Activated CD8-positive, alpha-beta T cell treated with anti-CD3 and anti-CD28 coated beads for 36 hours (primary cell): ENCODE measurements at regions not wholly inside any gene's neighbourhood (a gene's known extent, or its start where the extent isn't known, plus 50 kb on each side); places are given as distances from the start of the nearest gene placed in this dataset.

Experiments used
- ATAC-seq: fragments of 200-7000 bp; cut with Tn5 transposase; one replicate; pipeline ENCODE4 v1.10.0; 2021; ENCODE audit warnings: mild to moderate bottlenecking, moderate library complexity
- CTCF ChIA-PET: fragments of 350-600 bp; sonication (Branson Sonifier 250); formaldehyde crosslinking; loops from one replicate; lab custom pipeline; 2021; ENCODE audit warnings: antibody characterized with exemption; lab: Charles Lee
- POLR2A ChIA-PET: fragments of 350-600 bp; sonication (Branson Sonifier 250); formaldehyde crosslinking; loops from one replicate; lab custom pipeline; 2021; ENCODE audit warnings: antibody characterized with exemption; lab: Charles Lee
- DNase-seq: peaks from one replicate; pipeline ENCODE4 v3.0.0-alpha.2; 2020
- H3K27ac Mint-ChIP-seq: one replicate; pipeline ENCODE4 v1.8.0; 2021; ENCODE audit warnings: mild to moderate bottlenecking, mixed read lengths
- H3K27me3 Mint-ChIP-seq: one replicate; pipeline ENCODE4 v1.8.0; 2021; ENCODE audit warnings: mixed read lengths
- H3K36me3 Mint-ChIP-seq: one replicate; pipeline ENCODE4 v1.8.0; 2021; ENCODE audit warnings: low read depth, mixed read lengths
- H3K4me1 Mint-ChIP-seq: one replicate; pipeline ENCODE4 v1.8.0; 2021; ENCODE audit warnings: low read depth, mixed read lengths
- H3K4me3 Mint-ChIP-seq: one replicate; pipeline ENCODE4 v1.8.0; 2021; ENCODE audit warnings: mild to moderate bottlenecking, moderate library complexity, mixed read lengths
- H3K9me3 Mint-ChIP-seq: one replicate; pipeline ENCODE4 v1.8.0; 2021; ENCODE audit warnings: mixed read lengths
- intact Hi-C: fragments of 100-400 bp; cut with micrococcal nuclease; formaldehyde crosslinking; loops from one replicate; pipeline ENCODE4 v1.10.0; 2022
- TF ChIP-seq, protein P1 (sequence below): fragments of 200-600 bp; IDR thresholded peaks from one replicate; pipeline ENCODE4 v1.8.0; 2022; ENCODE audit warnings: antibody characterized with exemption, mild to moderate bottlenecking

DNA sequence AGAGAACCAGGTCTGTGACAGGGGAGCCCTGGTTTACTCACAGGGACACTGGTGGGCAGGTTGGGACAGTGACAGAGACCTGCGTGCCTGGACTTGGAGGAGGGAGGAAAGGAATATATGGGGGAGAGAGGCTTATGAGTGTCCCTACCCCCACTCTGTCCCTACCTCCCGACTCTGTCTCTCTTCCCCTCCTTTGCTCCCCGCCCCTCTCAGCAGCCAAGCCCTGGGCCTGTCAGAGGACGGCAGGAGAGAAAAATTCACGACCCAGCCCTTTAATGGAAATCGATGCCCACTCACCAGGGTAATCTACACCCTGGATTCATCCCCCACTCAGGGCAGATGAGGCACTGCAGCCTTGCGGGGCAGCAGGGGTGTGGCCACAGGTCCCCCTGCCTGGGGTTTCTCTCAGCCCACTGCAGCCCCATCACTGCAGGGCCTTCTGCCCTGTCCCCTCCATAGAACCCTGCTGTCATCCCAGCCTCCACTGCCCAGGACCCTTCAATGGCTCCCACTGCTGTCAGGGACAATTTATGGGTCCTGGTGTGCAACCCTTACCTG is 135.9 kb upstream of the LINGO1 start:
- Mint-ChIP-seq H3K27ac (no peak overlapping the region), H3K9me3 (no peaks in the 10 kb centered on the region), H3K36me3 (no peaks in the 10 kb centered on the region), H3K27me3 (no peaks in the 10 kb centered on the region), H3K4me3 (no peak overlapping the region), H3K4me1 (no peaks in the 10 kb centered on the region)
- DNase-seq, result no peak
- intact Hi-C loops, result no loop called here
- TF ChIP-seq, protein P1, sequence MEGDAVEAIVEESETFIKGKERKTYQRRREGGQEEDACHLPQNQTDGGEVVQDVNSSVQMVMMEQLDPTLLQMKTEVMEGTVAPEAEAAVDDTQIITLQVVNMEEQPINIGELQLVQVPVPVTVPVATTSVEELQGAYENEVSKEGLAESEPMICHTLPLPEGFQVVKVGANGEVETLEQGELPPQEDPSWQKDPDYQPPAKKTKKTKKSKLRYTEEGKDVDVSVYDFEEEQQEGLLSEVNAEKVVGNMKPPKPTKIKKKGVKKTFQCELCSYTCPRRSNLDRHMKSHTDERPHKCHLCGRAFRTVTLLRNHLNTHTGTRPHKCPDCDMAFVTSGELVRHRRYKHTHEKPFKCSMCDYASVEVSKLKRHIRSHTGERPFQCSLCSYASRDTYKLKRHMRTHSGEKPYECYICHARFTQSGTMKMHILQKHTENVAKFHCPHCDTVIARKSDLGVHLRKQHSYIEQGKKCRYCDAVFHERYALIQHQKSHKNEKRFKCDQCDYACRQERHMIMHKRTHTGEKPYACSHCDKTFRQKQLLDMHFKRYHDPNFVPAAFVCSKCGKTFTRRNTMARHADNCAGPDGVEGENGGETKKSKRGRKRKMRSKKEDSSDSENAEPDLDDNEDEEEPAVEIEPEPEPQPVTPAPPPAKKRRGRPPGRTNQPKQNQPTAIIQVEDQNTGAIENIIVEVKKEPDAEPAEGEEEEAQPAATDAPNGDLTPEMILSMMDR, result no peak
- POLR2A ChIA-PET, result no interaction called here
- CTCF ChIA-PET, result interaction anchor here (1.6 kb wide), 1 partner anchor 52 kb away, joined by 3 read pairs; no protein-coding TSS in a partner anchor
- ATAC-seq, result no peak

DNA sequence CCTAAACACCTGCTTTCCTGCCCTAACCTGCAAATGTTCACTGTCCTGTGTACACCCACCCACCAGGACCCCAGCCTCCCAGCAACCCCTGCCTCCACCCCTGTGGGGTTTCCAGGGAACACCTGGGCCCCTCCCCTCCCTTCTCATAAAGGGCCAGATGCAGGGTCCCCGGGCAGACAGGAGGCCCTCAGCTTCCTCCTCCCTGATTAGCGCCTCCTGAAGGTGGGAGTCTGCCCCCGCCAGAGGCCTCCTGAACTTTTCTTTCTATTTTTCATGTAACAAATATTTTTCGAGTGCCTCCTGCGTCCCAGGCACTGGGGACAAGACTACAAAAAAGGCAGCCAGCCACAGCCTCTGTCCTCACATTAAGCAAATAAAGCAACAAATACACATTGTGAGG is 135.4 kb upstream of the LINGO1 start:
- H3K27me3 Mint-ChIP-seq, result no peaks in the 10 kb centered on the region
- CTCF ChIA-PET, result interaction anchor here (1.6 kb wide), 1 partner anchor 53 kb away, joined by 3 read pairs; no protein-coding TSS in a partner anchor
- H3K9me3 Mint-ChIP-seq, result no peaks in the 10 kb centered on the region
- H3K4me1 Mint-ChIP-seq, result no peaks in the 10 kb centered on the region
- no peak overlapping the region for H3K4me3 Mint-ChIP-seq
- H3K27ac Mint-ChIP-seq, result no peak overlapping the region
- TF ChIP-seq, protein P1, result no peak
- POLR2A ChIA-PET, result no interaction called here
- no peak for ATAC-seq
- intact Hi-C loops, result no loop called here
- DNase-seq, result no peak
- H3K36me3 Mint-ChIP-seq, result no peaks in the 10 kb centered on the region

DNA sequence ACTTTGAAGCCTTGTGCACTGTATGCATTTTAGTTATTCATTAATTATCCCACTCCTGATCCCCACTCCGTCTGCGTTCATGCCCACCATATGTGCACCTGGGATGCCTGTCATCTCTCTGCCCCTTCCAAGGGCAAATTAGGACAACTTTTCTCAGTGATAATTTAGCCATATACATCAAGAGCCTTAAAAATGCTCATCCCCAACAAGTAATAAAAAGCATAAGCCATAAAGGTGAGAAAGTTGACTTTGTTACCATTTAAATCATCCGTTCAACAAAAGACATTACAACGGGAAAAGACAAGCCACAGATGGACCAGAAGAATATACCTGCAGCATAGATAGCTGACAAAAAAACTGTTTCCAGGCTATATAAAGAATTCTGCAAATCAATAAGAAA is 131.4 kb upstream of the LINGO1 start:
- POLR2A ChIA-PET, result no interaction called here
- Mint-ChIP-seq H3K4me1 (no peaks in the 10 kb centered on the region), H3K36me3 (no peaks in the 10 kb centered on the region), H3K27ac (no peak overlapping the region), H3K4me3 (no peak overlapping the region), H3K9me3 (no peaks in the 10 kb centered on the region), H3K27me3 (no peaks in the 10 kb centered on the region)
- CTCF ChIA-PET, result no interaction called here
- ATAC-seq (no peak), DNase-seq (no peak)
- intact Hi-C loops, result no loop called here
- TF ChIP-seq, protein P1, result no peak

DNA sequence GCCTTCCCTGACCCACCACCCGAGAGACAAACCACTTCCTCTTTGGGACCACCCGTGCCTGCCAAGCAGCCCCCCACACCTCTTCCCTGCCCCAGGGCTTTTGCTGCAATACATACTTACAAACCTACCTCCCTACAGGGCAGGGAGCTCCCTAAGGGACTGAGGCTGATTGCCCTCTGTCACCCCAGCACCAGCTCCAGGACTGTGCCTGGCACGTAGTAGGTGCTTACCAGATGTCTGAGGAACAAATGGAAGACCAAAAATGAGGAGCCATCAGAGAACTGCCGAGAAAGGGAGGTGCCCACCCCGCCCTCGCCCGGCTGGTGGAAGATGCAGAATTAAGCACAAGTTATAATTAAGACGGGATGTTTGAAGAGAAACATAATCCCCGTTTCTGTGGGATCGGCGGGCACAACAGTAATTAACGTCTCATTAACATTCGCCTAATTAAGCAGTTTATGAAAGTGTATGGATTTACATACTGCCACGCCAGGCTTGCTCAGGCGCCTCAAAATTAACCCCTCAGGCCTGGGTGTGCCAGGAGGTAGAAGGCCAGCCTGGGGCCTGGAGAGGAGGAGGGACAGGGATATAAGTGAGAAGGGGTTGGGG is 130.1 kb upstream of the LINGO1 start:
- POLR2A ChIA-PET, result no interaction called here
- Mint-ChIP-seq H3K4me3 (no peak overlapping the region), H3K4me1 (no peaks in the 10 kb centered on the region), H3K27me3 (no peaks in the 10 kb centered on the region), H3K27ac (no peak overlapping the region), H3K9me3 (no peaks in the 10 kb centered on the region), H3K36me3 (no peaks in the 10 kb centered on the region)
- TF ChIP-seq, protein P1, result no peak
- DNase-seq, result no peak
- no peak for ATAC-seq
- intact Hi-C loops, result no loop called here
- CTCF ChIA-PET, result no interaction called here

DNA sequence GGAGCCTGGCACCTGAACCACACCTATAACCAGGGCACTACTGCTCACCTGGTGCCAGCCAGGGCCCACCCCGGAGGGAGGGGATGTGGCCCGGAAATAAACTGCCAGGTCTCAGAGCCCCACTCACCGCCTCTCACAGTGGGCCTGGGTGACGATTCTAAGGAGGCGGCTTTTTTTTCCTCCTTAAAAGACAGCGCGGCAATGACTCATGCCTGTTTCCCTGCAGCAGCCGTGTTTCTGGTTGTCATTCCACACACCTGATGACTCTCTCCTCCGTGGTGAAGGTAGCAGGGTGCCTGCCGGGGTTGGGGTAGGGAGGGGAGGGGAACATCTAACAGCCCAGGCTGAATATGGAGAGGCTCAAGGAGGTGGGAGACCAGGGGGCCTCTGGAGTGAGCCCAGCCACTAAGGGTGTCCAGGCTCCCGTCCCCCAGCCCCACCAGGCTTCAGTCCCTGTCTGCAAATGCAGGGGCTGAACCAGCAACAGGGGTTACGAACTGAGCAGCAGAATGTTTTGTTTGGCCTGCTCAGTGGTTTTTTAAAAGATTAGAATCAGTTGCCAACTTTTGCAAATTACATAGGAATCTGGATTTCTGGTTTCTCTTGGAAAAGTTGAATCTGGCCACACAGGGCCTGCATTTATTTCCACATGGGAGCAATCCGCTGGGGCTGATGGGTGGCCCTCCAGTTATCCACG is 127.3 kb upstream of the LINGO1 start:
- H3K27me3 Mint-ChIP-seq, result no peaks in the 10 kb centered on the region
- H3K36me3 Mint-ChIP-seq, result no peaks in the 10 kb centered on the region
- H3K4me3 Mint-ChIP-seq, result no peak overlapping the region
- no peaks in the 10 kb centered on the region for H3K4me1 Mint-ChIP-seq
- no peak for ATAC-seq
- H3K27ac Mint-ChIP-seq, result no peak overlapping the region
- intact Hi-C loops, result no loop called here
- POLR2A ChIA-PET, result no interaction called here
- H3K9me3 Mint-ChIP-seq, result no peaks in the 10 kb centered on the region
- CTCF ChIA-PET, result no interaction called here
- TF ChIP-seq, protein P1, result no peak
- DNase-seq, result no peak
